SK-N-SH (cell line): ENCODE measurements at regions not wholly inside any gene's neighbourhood (a gene's known extent, or its start where the extent isn't known, plus 50 kb on each side); places are given as distances from the start of the nearest gene placed in this dataset.

Source experiments
- CTCF ChIA-PET: fragments of 300-600, 350-600 bp; formaldehyde crosslinking; extraction: SDS; loops from one replicate; lab custom pipeline; 2021; lab: Yijun Ruan, JAX
- POLR2A ChIA-PET: fragments of 350-600 bp; sonication (Branson Sonifier 250); formaldehyde crosslinking; extraction: SDS; loops from one replicate; lab custom pipeline; 2020; ENCODE audit warnings: antibody characterized with exemption, inconsistent platforms; lab: Yijun Ruan, JAX
- DNase-seq: peaks from one replicate; pipeline ENCODE4 v3.0.0; 2012
- H2AFZ ChIP-seq: fragments of 200-600 bp; sonication (generic); 2 replicates; pipeline ENCODE4 v1.8.1; 2016; ENCODE audit warnings: antibody characterized with exemption, mild to moderate bottlenecking, low read depth
- H3F3A ChIP-seq: fragments of 200-600 bp; sonication (generic); replicated peaks from 2 replicates; pipeline ENCODE3; 2016; ENCODE audit warnings: antibody characterized with exemption, mild to moderate bottlenecking; ENCODE audit not compliant: insufficient read depth
- H3K27ac ChIP-seq, 2 experiments: fragments of 200-500 bp in 1 of 2; fragments of 200-600 bp in 1 of 2; sonication (Bioruptor generic) in 1 of 2; sonication (generic), shearing (Covaris generic) in 1 of 2; 2 replicates each; pipeline versions ENCODE4 v1.5.1 to v1.6.1; 2014 to 2016; ENCODE audit warnings: low read depth in 2 of 2, inconsistent platforms in 1 of 2, low read length in 1 of 2, mild to moderate bottlenecking in 1 of 2, mixed read lengths in 1 of 2
- H3K27me3 ChIP-seq: fragments of 200-600 bp; sonication (generic), shearing (Covaris generic); 2 replicates; pipeline ENCODE4 v1.6.1; 2016; ENCODE audit warnings: mixed run types; ENCODE audit not compliant: insufficient read depth
- H3K36me3 ChIP-seq, 2 experiments: fragments of 200-500 bp in 1 of 2; fragments of 200-600 bp in 1 of 2; sonication (Bioruptor generic) in 1 of 2; sonication (generic) in 1 of 2; replicated peaks in 1 of 2; 2 replicates each; pipeline versions ENCODE3 to v1.5.1; 2014 to 2016; ENCODE audit warnings: low read length in 1 of 2, mild to moderate bottlenecking in 1 of 2; ENCODE audit not compliant: insufficient read depth in 2 of 2, control insufficient read depth in 1 of 2
- H3K4me1 ChIP-seq, 2 experiments: fragments of 200-500 bp in 1 of 2; fragments of 200-600 bp in 1 of 2; sonication (Bioruptor generic) in 1 of 2; sonication (generic), shearing (Covaris generic) in 1 of 2; 2 replicates each; pipeline versions ENCODE4 v1.5.1 to v1.6.1; 2014 to 2016; ENCODE audit warnings: low read depth in 1 of 2, low read length in 1 of 2, mixed run types in 1 of 2; ENCODE audit not compliant: insufficient read depth in 2 of 2, control insufficient read depth in 1 of 2
- H3K4me2 ChIP-seq: fragments of 200-600 bp; sonication (generic), shearing (Covaris generic); 2 replicates; pipeline ENCODE4 v1.6.1; 2017; ENCODE audit warnings: mixed run types
- H3K4me3 ChIP-seq, 2 experiments: fragments of 200-500 bp in 1 of 2; fragments of 200-600 bp in 1 of 2; sonication (Bioruptor generic) in 1 of 2; sonication (generic), shearing (Covaris generic) in 1 of 2; 2 replicates each; pipeline versions ENCODE4 v1.5.1 to v1.8.1; 2014 to 2016; ENCODE audit warnings: low read depth in 2 of 2, inconsistent platforms in 1 of 2, low read length in 1 of 2, mild to moderate bottlenecking in 1 of 2, mixed read lengths in 1 of 2, moderate library complexity in 1 of 2
- H3K79me2 ChIP-seq: fragments of 200-600 bp; sonication (generic); 2 replicates; pipeline ENCODE4 v1.8.1; 2017; ENCODE audit warnings: mild to moderate bottlenecking; ENCODE audit not compliant: insufficient read depth
- H3K9ac ChIP-seq: fragments of 200-600 bp; sonication (generic); 2 replicates; pipeline ENCODE4 v1.6.1; 2017; ENCODE audit warnings: mixed run types
- H3K9me2 ChIP-seq: fragments of 200-600 bp; sonication (generic); 2 replicates; pipeline ENCODE4 v1.6.1; 2017; ENCODE audit warnings: mixed run types
- H3K9me3 ChIP-seq: fragments of 200-600 bp; sonication (generic); 2 replicates; pipeline ENCODE4 v1.6.1; 2017; ENCODE audit warnings: mixed run types, mild to moderate bottlenecking, moderate library complexity
- H4K20me1 ChIP-seq: fragments of 200-600 bp; sonication (generic); 2 replicates; pipeline ENCODE4 v1.6.1; 2017; ENCODE audit warnings: mild to moderate bottlenecking, mixed run types; ENCODE audit not compliant: insufficient read depth
- CTCF ChIP-seq: fragments of 200-600 bp; sonication (generic); IDR thresholded peaks from 2 replicates; pipeline ENCODE4 v1.6.1; 2017; ENCODE audit warnings: antibody characterized with exemption, mild to moderate bottlenecking, moderate library complexity
- ELF1 ChIP-seq: IDR thresholded peaks from 2 replicates; pipeline ENCODE4 v1.4.0; 2012
- EP300 ChIP-seq, 2 experiments: IDR thresholded peaks; 2 replicates each; pipeline versions ENCODE4 v1.4.0 to v1.6.1; 2012; ENCODE audit warnings: borderline replicate concordance in 1 of 2, low read depth in 1 of 2, low read length in 1 of 2
- FOSL2 ChIP-seq: IDR thresholded peaks from 2 replicates; pipeline ENCODE4 v1.4.0; 2012; ENCODE audit warnings: low read depth, mild to moderate bottlenecking, moderate library complexity, borderline replicate concordance
- FOXJ3 ChIP-seq: sonication (generic); formaldehyde crosslinking; IDR thresholded peaks from 2 replicates; pipeline ENCODE4 v1.5.1; 2020; ENCODE audit warnings: mild to moderate bottlenecking, missing genetic modification reagents
- GABPA ChIP-seq: IDR thresholded peaks from 2 replicates; pipeline ENCODE4 v1.4.0; 2012; ENCODE audit warnings: low read depth, mild to moderate bottlenecking
- IRF3 ChIP-seq: fragments of 150-350 bp; IDR thresholded peaks from 2 replicates; pipeline ENCODE4 v1.6.1; 2016; ENCODE audit warnings: mild to moderate bottlenecking, low read depth, low read length
- JUND ChIP-seq: IDR thresholded peaks from 2 replicates; pipeline ENCODE4 v1.4.0; 2012
- MAX ChIP-seq: IDR thresholded peaks from 2 replicates; pipeline ENCODE4 v1.4.0; 2012; ENCODE audit warnings: low read depth
- NRF1 ChIP-seq: IDR thresholded peaks from 2 replicates; pipeline ENCODE4 v1.6.1; 2012; ENCODE audit warnings: low read depth, mild to moderate bottlenecking, low read length
- POLR2AphosphoS5 ChIP-seq: IDR thresholded peaks from 2 replicates; pipeline ENCODE4 v1.6.1; 2012; ENCODE audit warnings: low read depth, low read length
- RAD21 ChIP-seq: IDR thresholded peaks from 2 replicates; pipeline ENCODE4 v1.6.1; 2012; ENCODE audit warnings: mild to moderate bottlenecking, low read length
- RFX5 ChIP-seq: IDR thresholded peaks from 2 replicates; pipeline ENCODE4 v1.6.1; 2012; ENCODE audit warnings: mild to moderate bottlenecking, improper control_type of control experiment, low read length
- RXRA ChIP-seq: IDR thresholded peaks from 2 replicates; pipeline ENCODE4 v1.4.0; 2012; ENCODE audit warnings: low read depth, mild to moderate bottlenecking, borderline replicate concordance
- TAF1 ChIP-seq: IDR thresholded peaks from 2 replicates; pipeline ENCODE4 v1.6.1; 2012; ENCODE audit warnings: low read depth, mild to moderate bottlenecking, low read length, moderate library complexity, borderline replicate concordance
- TCF12 ChIP-seq: IDR thresholded peaks from 2 replicates; pipeline ENCODE4 v1.4.0; 2012
- TEAD4 ChIP-seq: IDR thresholded peaks from 2 replicates; pipeline ENCODE4 v1.4.0; 2012; ENCODE audit warnings: mild to moderate bottlenecking, borderline replicate concordance; ENCODE audit not compliant: insufficient read depth
- USF1 ChIP-seq: IDR thresholded peaks from 2 replicates; pipeline ENCODE4 v1.4.0; 2012; ENCODE audit warnings: low read depth, borderline replicate concordance
- WGBS: methylation state at CpG from one replicate; pipeline ENCODE4 v1.1.6; 2017; ENCODE audit warnings: low lambda C conversion rate; 5-methylcytosine and 5-hydroxymethylcytosine counted together

- no peak for DNase-seq
- Histone ChIP-seq H3F3A (peaks cover 5% of the 10 kb centered on the region), H3K27me3 (no peaks in the 10 kb centered on the region), H3K36me3 (no peaks in the 10 kb centered on the region), H3K9me3 (no peaks in the 10 kb centered on the region), H3K9me2 (no peaks in the 10 kb centered on the region), H3K4me2 (no peak overlapping the region), H3K79me2 (no peaks in the 10 kb centered on the region), H3K4me3 (no peak overlapping the region), H3K27ac (no peak overlapping the region), H4K20me1 (no peaks in the 10 kb centered on the region), H3K4me1 (peaks cover 0 to 2% of the 10 kb centered on the region in 2 experiments; a peak in 1 of 4 replicates), H2AFZ (no peak overlapping the region), H3K9ac (no peak overlapping the region)
- TF ChIP-seq IRF3: no peak
- CTCF ChIA-PET: no interaction called here
- WGBS: 94% methylated on average over 6 of the region's 6 CpGs
- POLR2A ChIA-PET: no interaction called here
These were observed 97.3 kb upstream of the ARHGEF3 start for GRCh38 chr3:56899078-56899477.

- no peaks in the 10 kb centered on the region for H4K20me1 ChIP-seq
- no peaks in the 10 kb centered on the region for H3K36me3 ChIP-seq
- H3K4me3 ChIP-seq: no peak overlapping the region
- no peak for DNase-seq
- H2AFZ ChIP-seq: no peak overlapping the region
- no peaks in the 10 kb centered on the region for H3K9me3 ChIP-seq
- no peaks in the 10 kb centered on the region for H3K79me2 ChIP-seq
- 96% methylated on average over 3 of the region's 3 CpGs for WGBS
- no peaks in the 10 kb centered on the region for H3K27me3 ChIP-seq
- POLR2A ChIA-PET: interaction anchor here (0.6 kb wide), 1 partner anchor 95 kb away, joined by 4 read pairs; the partner anchor contains the start of gene ARHGEF3
- peaks cover 5% of the 10 kb centered on the region for H3F3A ChIP-seq
- no peak overlapping the region for H3K4me2 ChIP-seq
- TF ChIP-seq MAX (no peak), USF1 (no peak), JUND (no peak), FOSL2 (no peak), CTCF (no peak), RAD21 (no peak), POLR2AphosphoS5 (no peak), RFX5 (no peak), TCF12 (no peak), FOXJ3 (CRISPR knock-in tag) (no peak), NRF1 (no peak), TAF1 (no peak), ELF1 (no peak), EP300 (IDR thresholded peaks at IDR 0.05; ENCODE audit: borderline replicate concordance in 1 of 2, low read depth in 1 of 2, low read length in 1 of 2) (no peak), GABPA (no peak), RXRA (no peak), TEAD4 (no peak)
- H3K9ac ChIP-seq: no peak overlapping the region
- no peak overlapping the region for H3K27ac ChIP-seq
- peaks cover 0 to 8% of the 10 kb centered on the region in 2 experiments; a peak in 2 of 4 replicates for H3K4me1 ChIP-seq
- H3K9me2 ChIP-seq: no peaks in the 10 kb centered on the region
- CTCF ChIA-PET: interaction anchor here (1.0 to 1.8 kb wide), 3 partner anchors 9 to 92 kb away, joined by 3 to 6 read pairs (median 5); no protein-coding TSS in a partner anchor
These were observed 94.6 kb upstream of the ARHGEF3 start for GRCh38 chr3:56896357-56896756.
